ENCODE measurements at regions not wholly inside any gene's neighbourhood (a gene's known extent, or its start where the extent isn't known, plus 50 kb on each side); places are given as distances from the start of the nearest gene placed in this dataset.

- Histone ChIP-seq H3K4me1 (no peaks in the 10 kb centered on the region), H3K27me3 (no peaks in the 10 kb centered on the region), H3K36me3 (no peaks in the 10 kb centered on the region), H3K27ac (no peak overlapping the region), H3K9me3 (no peaks in the 10 kb centered on the region), H3K4me3 (no peak overlapping the region)
- no peak for DNase-seq
- intact Hi-C loops (cut with DNase I; ENCODE audit: low total_unique reads), result no loop called here
- TF ChIP-seq POLR2AphosphoS5 (IDR thresholded peaks at IDR 0.05), result no peak
- TF ChIP-seq POLR2A (IDR thresholded peaks at IDR 0.05), result no peak
- no peak for TF ChIP-seq CTCF (IDR thresholded peaks at IDR 0.05)
Observed at GRCh38 chr2:107222466-107222865, 336.5 kb upstream of the ST6GAL2 start.

- intact Hi-C loops (cut with DNase I; ENCODE audit: low total_unique reads), result no loop called here
- H3K4me3 ChIP-seq, result no peak overlapping the region
- H3K36me3 ChIP-seq, result no peaks in the 10 kb centered on the region
- 69 to 84% (median 72%) methylated on average over 4 to 5 of the region's 5 CpGs for WGBS, 5 donors
- DNase-seq, result no peak
- peaks cover 0 to 7% (median 3%) of the 10 kb centered on the region in 4 donors for H3K9me3 ChIP-seq
- no peaks in the 10 kb centered on the region for H3K4me1 ChIP-seq
- no peaks in the 10 kb centered on the region for H3K27me3 ChIP-seq
- TF ChIP-seq CTCF (IDR thresholded peaks at IDR 0.05) (no peak), EP300 (IDR thresholded peaks at IDR 0.05) (no peak)
- no peak overlapping the region for H3K27ac ChIP-seq
Observed at GRCh38 chr2:107235491-107236254, 349.7 kb upstream of the ST6GAL2 start.

- no peak for TF ChIP-seq EP300 (IDR thresholded peaks at IDR 0.05)
- TF ChIP-seq POLR2A (IDR thresholded peaks at IDR 0.05), result no peak
- TF ChIP-seq CTCF (IDR thresholded peaks at IDR 0.05), result no peak
- no peak for TF ChIP-seq POLR2AphosphoS5 (IDR thresholded peaks at IDR 0.05)
- intact Hi-C loops (cut with DNase I; ENCODE audit: low total_unique reads), result no loop called here
- H3K4me3 ChIP-seq, result no peak overlapping the region
Observed at GRCh38 chr2:107242811-107243210, 356.8 kb upstream of the ST6GAL2 start.

GRCh38 chr2:107248932-107249331 is 363.0 kb upstream of the ST6GAL2 start:
- no peaks in the 10 kb centered on the region for H3K4me1 ChIP-seq
- no peak for DNase-seq
- intact Hi-C loops (cut with DNase I; ENCODE audit: low total_unique reads), result no loop called here
- no peaks in the 10 kb centered on the region for H3K27me3 ChIP-seq
- TF ChIP-seq POLR2A (IDR thresholded peaks at IDR 0.05) (no peak), POLR2AphosphoS5 (IDR thresholded peaks at IDR 0.05) (no peak)
- no peaks in the 10 kb centered on the region for H3K36me3 ChIP-seq
- WGBS, 5 donors, result 60 to 100% (median 89%) methylated on average over 1 of the region's 1 CpG
- H3K27ac ChIP-seq, result no peak overlapping the region
- no peak overlapping the region for H3K4me3 ChIP-seq
- H3K9me3 ChIP-seq, result no peaks in the 10 kb centered on the region

More at GRCh38 chr2:107242811-107243210, 356.8 kb upstream of the ST6GAL2 start:
- WGBS, 5 donors, result 50 to 82% (median 57%) methylated on average over 1 of the region's 1 CpG
- DNase-seq, result no peak
- Histone ChIP-seq H3K27ac (no peak overlapping the region), H3K27me3 (no peaks in the 10 kb centered on the region), H3K36me3 (no peaks in the 10 kb centered on the region), H3K9me3 (no peaks in the 10 kb centered on the region), H3K4me1 (no peaks in the 10 kb centered on the region)

GRCh38 chr2:107255744-107256143 is 369.8 kb upstream of the ST6GAL2 start:
- 89 to 95% (median 94%) methylated on average over 14 of the region's 14 CpGs for WGBS, 5 donors
- DNase-seq, result no peak
- no peak overlapping the region for H3K27ac ChIP-seq
- no peak overlapping the region for H3K4me3 ChIP-seq
- TF ChIP-seq EP300 (IDR thresholded peaks at IDR 0.05), result no peak
- TF ChIP-seq CTCF (IDR thresholded peaks at IDR 0.05), result no peak
- no peak for TF ChIP-seq POLR2A (IDR thresholded peaks at IDR 0.05)
- no peak for TF ChIP-seq POLR2AphosphoS5 (IDR thresholded peaks at IDR 0.05)
- no peaks in the 10 kb centered on the region for H3K36me3 ChIP-seq
- no peaks in the 10 kb centered on the region for H3K4me1 ChIP-seq
- intact Hi-C loops (cut with DNase I; ENCODE audit: low total_unique reads), result no loop called here
- no peaks in the 10 kb centered on the region for H3K9me3 ChIP-seq
- H3K27me3 ChIP-seq, result no peaks in the 10 kb centered on the region

All from stomach (tissue), 8 donors.